Astrocyte (in vitro differentiated cells and primary cell): ENCODE measurements at regions not wholly inside any gene's neighbourhood (a gene's known extent, or its start where the extent isn't known, plus 50 kb on each side); places are given as distances from the start of the nearest gene placed in this dataset.

Experiments used
- CTCF ChIP-seq: IDR thresholded peaks from 2 replicates; pipeline ENCODE4 v1.5.1; 2011; ENCODE audit warnings: low read depth, mild to moderate bottlenecking, inconsistent platforms, low read length, moderate library complexity; ENCODE audit not compliant: insufficient read depth
- EZH2 ChIP-seq: IDR thresholded peaks from 2 replicates; pipeline ENCODE4 v1.6.1; 2012; ENCODE audit warnings: mild to moderate bottlenecking, low read length, inconsistent platforms; ENCODE audit not compliant: insufficient read depth

GRCh38 chr5:29982457-29982856 lies 1211.0 kb upstream of the CDH6 start:
- TF ChIP-seq CTCF (no peak), EZH2 (no peak)
